HG03095 (cell line): ENCODE measurements at regions not wholly inside any gene's neighbourhood (a gene's known extent, or its start where the extent isn't known, plus 50 kb on each side); places are given as distances from the start of the nearest gene placed in this dataset.
"Not testable (repeated sequence)": the region's sequence is repeated elsewhere in the genome, so short reads cannot be mapped to it uniquely, and the experiment has no call there.

Experiments
- ATAC-seq: cut with Tn5 transposase; IDR thresholded peaks from one replicate; pipeline ENCODE4 v1.9.1; 2021; ENCODE audit warnings: moderate library complexity; ENCODE audit not compliant: unreplicated experiment

- ATAC-seq, result no peak
Observed at GRCh38 chr10:57049096-57049495, 688.0 kb upstream of the ZWINT start.

GRCh38 chr10:57038531-57038930 lies 677.5 kb upstream of the ZWINT start:
- ATAC-seq, result no peak

DNA sequence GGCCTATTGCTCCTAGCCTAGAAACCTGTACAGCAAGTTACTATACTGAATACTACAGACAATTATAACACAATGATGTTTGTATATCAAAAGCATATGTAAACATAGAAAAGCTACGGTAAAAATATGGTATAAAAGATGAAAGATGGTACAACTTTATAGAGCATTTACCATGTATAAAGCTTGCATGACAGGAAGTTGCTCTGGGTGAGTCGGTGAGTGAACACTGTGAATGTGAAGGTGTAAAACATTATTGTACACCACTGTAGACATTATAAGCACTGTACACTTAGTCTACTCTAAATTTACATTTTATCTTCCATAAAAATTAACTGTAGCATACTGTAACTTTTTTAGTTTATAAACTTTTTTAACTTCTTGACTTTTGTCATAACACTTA lies 674.3 kb upstream of the ZWINT start:
- no peak for ATAC-seq

- ATAC-seq, result not testable (repeated sequence)
Observed at GRCh38 chr10:57032301-57032700, 671.2 kb upstream of the ZWINT start.

DNA sequence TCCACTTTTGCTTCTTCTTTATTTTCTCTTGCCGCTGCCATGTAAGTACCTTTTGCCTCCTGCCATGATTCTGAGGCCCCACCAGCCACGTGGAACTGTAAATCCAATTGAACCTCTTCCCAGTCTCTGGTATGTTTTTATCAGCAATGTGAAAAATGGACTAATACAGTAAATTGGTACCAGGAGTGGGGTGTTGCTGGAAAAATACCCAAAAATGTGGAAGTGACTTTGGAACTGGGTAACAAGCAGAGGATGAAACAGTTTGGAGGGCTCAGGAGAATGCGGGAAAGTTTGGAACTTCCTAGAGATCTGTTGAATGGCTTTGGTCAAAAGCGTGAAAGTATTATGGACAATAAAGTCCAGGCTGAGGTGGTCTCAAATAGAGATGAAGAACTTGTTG lies 670.3 kb upstream of the ZWINT start:
- ATAC-seq, result no peak

GRCh38 chr10:57026307-57026706 lies 665.2 kb upstream of the ZWINT start:
- no peak for ATAC-seq

DNA sequence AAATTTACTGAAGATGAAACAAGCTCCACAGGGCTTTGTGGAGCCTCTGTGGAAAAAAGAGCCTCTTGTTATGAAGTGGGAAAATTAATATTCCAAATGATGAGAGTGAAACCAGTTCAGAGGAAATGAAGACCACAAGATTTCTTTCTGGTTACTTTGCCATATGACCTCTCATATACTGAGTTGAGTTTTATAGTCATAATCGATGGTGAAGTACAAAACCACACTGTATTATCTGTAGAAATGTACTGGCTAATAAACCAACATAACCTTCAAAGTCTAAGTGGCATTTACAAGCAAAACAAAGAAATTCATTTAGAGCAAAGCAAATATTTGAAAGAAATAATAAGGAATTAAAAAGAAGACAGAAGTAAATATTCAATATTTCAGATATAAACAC lies 662.6 kb upstream of the ZWINT start:
- ATAC-seq, result no peak

GRCh38 chr10:57018452-57018851 lies 657.4 kb upstream of the ZWINT start:
- ATAC-seq, result no peak

DNA sequence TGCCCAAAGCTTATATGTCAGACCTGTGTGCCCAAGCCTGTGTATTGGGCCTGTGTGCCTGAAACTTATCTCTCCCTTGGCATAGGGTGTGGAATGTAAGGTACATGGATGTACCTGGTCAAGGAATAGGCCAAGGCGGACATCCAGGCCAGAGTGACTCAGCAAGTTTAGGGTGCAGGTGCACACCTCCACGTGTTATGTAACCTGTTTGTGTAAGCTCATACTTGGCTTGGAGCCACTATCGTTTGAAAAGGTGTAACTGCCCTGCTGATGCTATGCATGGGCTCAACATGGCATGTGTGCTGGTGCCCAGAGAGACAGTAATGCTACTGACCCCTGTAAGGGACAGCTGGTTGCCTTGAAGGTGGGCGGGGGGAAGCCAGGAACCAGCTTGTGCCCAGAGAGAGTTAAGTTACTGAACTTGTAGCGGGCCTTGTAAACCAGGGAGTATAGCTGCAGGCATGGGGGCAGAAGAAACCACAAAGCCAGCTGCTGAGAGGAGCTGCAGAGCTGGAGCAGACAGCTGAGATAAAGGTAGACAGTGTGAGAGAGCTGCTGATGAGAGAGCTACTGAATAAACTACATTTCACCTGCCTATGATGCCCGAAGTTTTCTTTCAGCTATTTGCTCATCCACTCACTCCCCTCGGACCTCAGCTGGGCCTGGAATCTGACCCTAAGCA lies 656.4 kb upstream of the ZWINT start:
- no peak for ATAC-seq

DNA sequence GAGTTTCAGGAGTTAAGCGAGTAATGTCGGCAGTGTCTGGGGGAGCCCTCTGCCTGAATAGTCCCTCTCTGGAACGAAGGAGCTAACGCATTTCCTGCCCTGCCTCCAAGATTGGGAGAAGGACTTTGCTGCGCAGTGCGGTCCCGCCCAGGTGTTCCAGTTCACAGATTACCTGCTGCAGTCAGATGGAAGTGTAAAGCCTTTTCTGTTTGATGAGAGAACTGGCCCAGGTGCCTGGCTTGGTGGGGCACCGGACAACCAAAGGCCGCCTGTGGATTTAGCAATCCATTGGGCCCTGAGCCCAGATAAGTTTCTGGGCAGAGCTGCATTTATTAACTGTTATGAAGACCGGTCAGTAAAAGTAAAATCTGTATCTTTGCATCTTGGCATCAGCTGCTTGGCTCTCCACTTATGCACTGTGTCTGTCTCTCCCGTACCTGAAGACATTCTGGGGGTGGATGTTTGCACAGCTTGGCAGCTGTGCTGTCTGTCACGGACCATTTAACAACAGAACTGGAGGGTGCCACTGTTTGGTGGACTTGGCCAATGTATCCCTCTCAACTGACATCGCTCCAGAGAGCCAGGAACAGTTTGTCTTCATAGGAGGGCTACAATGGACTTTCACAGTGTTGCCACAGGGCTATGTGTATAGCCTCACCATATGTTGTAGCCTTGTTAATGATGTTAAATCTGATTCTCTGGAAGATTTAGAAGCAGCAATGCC lies 654.7 kb upstream of the ZWINT start:
- no peak for ATAC-seq

- no peak for ATAC-seq
Observed at GRCh38 chr10:57015187-57015586, 654.1 kb upstream of the ZWINT start.

DNA sequence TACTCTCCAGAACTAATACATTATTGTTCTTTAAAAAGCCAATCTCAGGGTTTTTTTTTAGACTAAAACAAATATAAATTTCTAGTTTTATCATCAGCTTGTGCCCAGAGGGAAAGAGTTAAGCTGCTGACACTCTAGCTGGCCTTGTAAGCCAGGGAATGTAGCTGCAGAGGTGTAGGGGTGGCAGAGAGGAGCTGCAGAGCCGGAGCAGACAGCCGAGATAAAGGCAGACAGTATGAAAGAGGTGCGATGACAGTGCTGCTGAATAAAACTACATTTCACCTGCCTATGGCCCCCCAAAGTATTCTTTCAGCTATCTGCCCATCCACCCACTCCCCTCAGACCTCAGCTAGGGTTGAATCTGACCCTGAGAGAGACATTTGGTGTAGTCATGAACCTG lies 653.7 kb upstream of the ZWINT start:
- no peak for ATAC-seq

GRCh38 chr10:57008189-57008588 lies 647.1 kb upstream of the ZWINT start:
- no peak for ATAC-seq

DNA sequence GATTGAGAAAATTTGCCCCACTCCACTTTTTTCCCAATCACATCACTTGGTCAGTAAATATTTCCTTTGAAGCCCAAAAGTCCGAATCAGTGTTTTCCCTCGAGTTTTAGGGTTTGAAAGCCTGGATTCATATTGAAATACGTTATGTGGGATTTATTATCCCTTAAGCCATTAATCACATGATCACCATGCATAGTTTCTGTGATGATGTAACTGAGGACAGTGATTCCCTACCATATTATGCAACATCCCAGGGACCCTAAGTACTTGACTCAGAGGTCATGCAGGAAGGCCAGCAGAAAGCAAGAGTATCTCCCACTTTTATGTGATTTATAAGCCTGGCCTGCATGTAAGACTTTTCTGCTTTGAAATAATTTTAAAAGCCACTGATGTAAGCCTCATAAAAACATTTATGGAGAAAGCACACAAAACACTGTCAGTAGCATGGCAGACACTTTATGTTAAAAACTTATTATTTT lies 630.6 kb upstream of the ZWINT start:
- no peak for ATAC-seq

DNA sequence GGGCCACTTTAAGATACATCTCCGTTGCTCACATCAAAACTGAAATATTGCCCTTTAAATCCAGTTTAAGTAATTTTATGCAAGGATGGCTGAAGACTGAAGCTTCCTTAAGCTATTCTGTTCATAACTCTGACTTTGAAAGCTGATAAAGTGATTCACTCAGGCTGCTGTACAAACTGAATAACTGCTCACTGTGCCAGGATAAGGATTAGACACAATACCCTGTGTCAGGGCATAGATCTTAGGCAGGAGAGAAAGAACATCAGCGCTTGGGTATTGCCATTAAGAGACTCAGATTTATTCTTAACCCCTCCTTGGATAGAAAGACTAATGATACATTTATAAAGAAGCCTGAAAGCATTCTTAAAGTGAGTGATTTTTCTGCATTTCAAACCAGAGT lies 614.5 kb upstream of the ZWINT start:
- no peak for ATAC-seq

GRCh38 chr10:56973766-56974165 lies 612.7 kb upstream of the ZWINT start:
- no peak for ATAC-seq

- ATAC-seq, result no peak
Observed at GRCh38 chr10:56943221-56943755, 582.2 kb upstream of the ZWINT start.

GRCh38 chr10:56934515-56934914 lies 573.5 kb upstream of the ZWINT start:
- ATAC-seq, result no peak

GRCh38 chr10:56928714-56929113 lies 567.7 kb upstream of the ZWINT start:
- ATAC-seq, result no peak

- no peak for ATAC-seq
Observed at GRCh38 chr10:56927701-56928100, 566.6 kb upstream of the ZWINT start.

- ATAC-seq, result no peak
Observed at GRCh38 chr10:56920601-56921261, 559.7 kb upstream of the ZWINT start.

GRCh38 chr10:56912043-56912442 lies 551.0 kb upstream of the ZWINT start:
- no peak for ATAC-seq
